ENCODE measurements at regions not wholly inside any gene's neighbourhood (a gene's known extent, or its start where the extent isn't known, plus 50 kb on each side); places are given as distances from the start of the nearest gene placed in this dataset.
"Not testable (repeated sequence)": the region's sequence is repeated elsewhere in the genome, so short reads cannot be mapped to it uniquely, and the experiment has no call there.

- TF ChIP-seq, protein P1, sequence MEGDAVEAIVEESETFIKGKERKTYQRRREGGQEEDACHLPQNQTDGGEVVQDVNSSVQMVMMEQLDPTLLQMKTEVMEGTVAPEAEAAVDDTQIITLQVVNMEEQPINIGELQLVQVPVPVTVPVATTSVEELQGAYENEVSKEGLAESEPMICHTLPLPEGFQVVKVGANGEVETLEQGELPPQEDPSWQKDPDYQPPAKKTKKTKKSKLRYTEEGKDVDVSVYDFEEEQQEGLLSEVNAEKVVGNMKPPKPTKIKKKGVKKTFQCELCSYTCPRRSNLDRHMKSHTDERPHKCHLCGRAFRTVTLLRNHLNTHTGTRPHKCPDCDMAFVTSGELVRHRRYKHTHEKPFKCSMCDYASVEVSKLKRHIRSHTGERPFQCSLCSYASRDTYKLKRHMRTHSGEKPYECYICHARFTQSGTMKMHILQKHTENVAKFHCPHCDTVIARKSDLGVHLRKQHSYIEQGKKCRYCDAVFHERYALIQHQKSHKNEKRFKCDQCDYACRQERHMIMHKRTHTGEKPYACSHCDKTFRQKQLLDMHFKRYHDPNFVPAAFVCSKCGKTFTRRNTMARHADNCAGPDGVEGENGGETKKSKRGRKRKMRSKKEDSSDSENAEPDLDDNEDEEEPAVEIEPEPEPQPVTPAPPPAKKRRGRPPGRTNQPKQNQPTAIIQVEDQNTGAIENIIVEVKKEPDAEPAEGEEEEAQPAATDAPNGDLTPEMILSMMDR (IDR thresholded peaks at IDR 0.05; ENCODE audit: extremely low read depth, low read depth, low read length): peak; percentile 96
- Histone ChIP-seq H3K9me3 (ENCODE audit: low read depth, low read length) (no peaks in the 10 kb centered on the region), H2AFZ (ENCODE audit: low read length) (peak overlapping the region; percentile 17), H3K27me3 (ENCODE audit: insufficient read depth, low read length) (no peaks in the 10 kb centered on the region), H3K4me2 (ENCODE audit: insufficient read depth, low read length) (no peak overlapping the region), H3K36me3 (ENCODE audit: insufficient read depth, low read length) (no peaks in the 10 kb centered on the region), H3K79me2 (ENCODE audit: insufficient read depth, low read length) (no peaks in the 10 kb centered on the region), H3K4me1 (ENCODE audit: insufficient read depth, low read length) (peaks cover 11% of the 10 kb centered on the region), H3K27ac (ENCODE audit: low read depth, low read length) (no peak overlapping the region), H3K4me3 (ENCODE audit: insufficient read depth, low read length) (no peak overlapping the region), H4K20me1 (ENCODE audit: insufficient read depth, low read length) (no peaks in the 10 kb centered on the region)
- DNase-seq (ENCODE audit: insufficient read length, low spot score, missing footprints): no peak
These were observed 210.4 kb upstream of the ADO start for GRCh38 chr10:62594093-62594520.

DNA sequence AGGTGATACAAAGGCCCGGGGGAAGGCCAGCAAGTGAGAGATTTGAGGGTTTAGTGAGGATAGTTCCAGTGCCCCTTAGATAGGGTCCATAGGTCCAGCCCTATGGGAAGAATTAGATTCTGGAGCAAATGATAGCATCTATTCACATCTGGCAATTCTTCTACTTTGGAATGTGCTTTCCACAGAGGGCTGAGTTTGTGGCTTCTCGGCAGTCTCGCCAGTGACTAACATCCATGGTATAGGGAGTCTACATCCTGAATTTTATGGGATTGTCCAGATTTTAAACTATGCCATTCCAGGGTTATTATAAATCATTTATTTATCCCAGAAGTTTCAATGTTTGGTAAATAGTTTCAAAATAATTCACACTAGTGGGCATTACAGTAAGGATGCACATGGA, 207.3 kb upstream of the ADO start:
- no peak overlapping the region for H2AFZ ChIP-seq (ENCODE audit: low read length)
- TF ChIP-seq, protein P1 (IDR thresholded peaks at IDR 0.05; ENCODE audit: extremely low read depth, low read depth, low read length): no peak
- no peaks in the 10 kb centered on the region for H4K20me1 ChIP-seq (ENCODE audit: insufficient read depth, low read length)
- H3K79me2 ChIP-seq (ENCODE audit: insufficient read depth, low read length): no peaks in the 10 kb centered on the region
- DNase-seq (ENCODE audit: insufficient read length, low spot score, missing footprints): peak; percentile 65
- H3K36me3 ChIP-seq (ENCODE audit: insufficient read depth, low read length): no peaks in the 10 kb centered on the region
- H3K4me1 ChIP-seq (ENCODE audit: insufficient read depth, low read length): peaks cover 11% of the 10 kb centered on the region
- H3K4me3 ChIP-seq (ENCODE audit: insufficient read depth, low read length): no peak overlapping the region
- no peaks in the 10 kb centered on the region for H3K9me3 ChIP-seq (ENCODE audit: low read depth, low read length)
- no peaks in the 10 kb centered on the region for H3K27me3 ChIP-seq (ENCODE audit: insufficient read depth, low read length)
- H3K27ac ChIP-seq (ENCODE audit: low read depth, low read length): no peak overlapping the region
- peak overlapping the region; percentile 11 for H3K4me2 ChIP-seq (ENCODE audit: insufficient read depth, low read length)

GRCh38 chr10:62599161-62599560, 205.4 kb upstream of the ADO start:
- Histone ChIP-seq H3K79me2 (ENCODE audit: insufficient read depth, low read length) (no peaks in the 10 kb centered on the region), H3K4me3 (ENCODE audit: insufficient read depth, low read length) (no peak overlapping the region), H4K20me1 (ENCODE audit: insufficient read depth, low read length) (no peaks in the 10 kb centered on the region), H3K9me3 (ENCODE audit: low read depth, low read length) (no peaks in the 10 kb centered on the region), H3K27me3 (ENCODE audit: insufficient read depth, low read length) (no peaks in the 10 kb centered on the region), H3K4me1 (ENCODE audit: insufficient read depth, low read length) (peaks cover 11% of the 10 kb centered on the region), H3K4me2 (ENCODE audit: insufficient read depth, low read length) (no peak overlapping the region), H3K36me3 (ENCODE audit: insufficient read depth, low read length) (no peaks in the 10 kb centered on the region), H2AFZ (ENCODE audit: low read length) (no peak overlapping the region), H3K27ac (ENCODE audit: low read depth, low read length) (no peak overlapping the region)
- no peak for DNase-seq (ENCODE audit: insufficient read length, low spot score, missing footprints)
- TF ChIP-seq, protein P1 (IDR thresholded peaks at IDR 0.05; ENCODE audit: extremely low read depth, low read depth, low read length): no peak

- not testable (repeated sequence) for H4K20me1 ChIP-seq (ENCODE audit: insufficient read depth, low read length); H3K4me2 ChIP-seq (ENCODE audit: insufficient read depth, low read length); H3K9me3 ChIP-seq (ENCODE audit: low read depth, low read length); H3K4me3 ChIP-seq (ENCODE audit: insufficient read depth, low read length); H3K4me1 ChIP-seq (ENCODE audit: insufficient read depth, low read length); H3K27ac ChIP-seq (ENCODE audit: low read depth, low read length); H3K27me3 ChIP-seq (ENCODE audit: insufficient read depth, low read length); H3K79me2 ChIP-seq (ENCODE audit: insufficient read depth, low read length); H2AFZ ChIP-seq (ENCODE audit: low read length); DNase-seq (ENCODE audit: insufficient read length, low spot score, missing footprints); H3K36me3 ChIP-seq (ENCODE audit: insufficient read depth, low read length)
These were observed 198.0 kb upstream of the ADO start for GRCh38 chr10:62606551-62606950.

- not testable (repeated sequence) for DNase-seq (ENCODE audit: insufficient read length, low spot score, missing footprints); H3K27ac ChIP-seq (ENCODE audit: low read depth, low read length); H3K27me3 ChIP-seq (ENCODE audit: insufficient read depth, low read length); H3K79me2 ChIP-seq (ENCODE audit: insufficient read depth, low read length); H4K20me1 ChIP-seq (ENCODE audit: insufficient read depth, low read length); H3K36me3 ChIP-seq (ENCODE audit: insufficient read depth, low read length); H3K4me1 ChIP-seq (ENCODE audit: insufficient read depth, low read length); H3K4me2 ChIP-seq (ENCODE audit: insufficient read depth, low read length); H3K9me3 ChIP-seq (ENCODE audit: low read depth, low read length); H3K4me3 ChIP-seq (ENCODE audit: insufficient read depth, low read length); H2AFZ ChIP-seq (ENCODE audit: low read length)
These were observed 196.2 kb upstream of the ADO start for GRCh38 chr10:62608189-62608875.
